Tibial artery (tissue), 4 donors: ENCODE measurements at regions not wholly inside any gene's neighbourhood (a gene's known extent, or its start where the extent isn't known, plus 50 kb on each side); places are given as distances from the start of the nearest gene placed in this dataset.

Experiments
- DNase-seq, 2 donors: peaks; one replicate each; pipeline ENCODE4 v3.0.0-alpha.2; 2019
- H3K27ac ChIP-seq, 2 donors: fragments of 200-600 bp; sonication (generic) in 1 of 2; 1 replicate in 1 of 2; 2 replicates in 1 of 2; pipeline ENCODE4 v1.5.1; 2018 to 2019; ENCODE audit warnings: mild to moderate bottlenecking in 1 of 2
- H3K27me3 ChIP-seq, 2 donors: fragments of 200-600 bp; sonication (generic) in 1 of 2; one replicate each; pipeline versions ENCODE4 v1.5.1 to v1.6.0; 2016 to 2019
- H3K36me3 ChIP-seq, 3 donors: fragments of 200-600 bp; sonication (generic) in 2 of 3; one replicate each; pipeline ENCODE4 v1.5.1; 2016 to 2019; ENCODE audit warnings: mild to moderate bottlenecking in 2 of 3
- H3K4me1 ChIP-seq, 4 donors: fragments of 200-600 bp; sonication (generic) in 2 of 4; 1 replicate in 3 of 4; 2 replicates in 1 of 4; pipeline ENCODE4 v1.5.1; 2016 to 2019
- H3K4me3 ChIP-seq, 2 donors: fragments of 200-600 bp; sonication (generic) in 1 of 2; 1 replicate in 1 of 2; 2 replicates in 1 of 2; pipeline ENCODE4 v1.5.1; 2018 to 2019; ENCODE audit warnings: mild to moderate bottlenecking in 2 of 2
- H3K9me3 ChIP-seq, 3 donors: fragments of 200-600 bp; sonication (generic) in 1 of 3; one replicate each; pipeline ENCODE4 v1.5.1; 2016 to 2019
- intact Hi-C: fragments of 100-400 bp; cut with DNase I; formaldehyde crosslinking; loops from one replicate; pipeline ENCODE4 v1.15.0; 2023; ENCODE audit warnings: low total_unique reads
- TF ChIP-seq, protein P1 (sequence below), 2 experiments: fragments of 200-600 bp in 1 of 2; fragments of 450-650 bp in 1 of 2; IDR thresholded peaks; one replicate each; pipeline ENCODE4 v1.5.1; 2017 to 2019; ENCODE audit warnings: antibody characterized with exemption in 2 of 2, mild to moderate bottlenecking in 1 of 2, moderate library complexity in 1 of 2

DNA sequence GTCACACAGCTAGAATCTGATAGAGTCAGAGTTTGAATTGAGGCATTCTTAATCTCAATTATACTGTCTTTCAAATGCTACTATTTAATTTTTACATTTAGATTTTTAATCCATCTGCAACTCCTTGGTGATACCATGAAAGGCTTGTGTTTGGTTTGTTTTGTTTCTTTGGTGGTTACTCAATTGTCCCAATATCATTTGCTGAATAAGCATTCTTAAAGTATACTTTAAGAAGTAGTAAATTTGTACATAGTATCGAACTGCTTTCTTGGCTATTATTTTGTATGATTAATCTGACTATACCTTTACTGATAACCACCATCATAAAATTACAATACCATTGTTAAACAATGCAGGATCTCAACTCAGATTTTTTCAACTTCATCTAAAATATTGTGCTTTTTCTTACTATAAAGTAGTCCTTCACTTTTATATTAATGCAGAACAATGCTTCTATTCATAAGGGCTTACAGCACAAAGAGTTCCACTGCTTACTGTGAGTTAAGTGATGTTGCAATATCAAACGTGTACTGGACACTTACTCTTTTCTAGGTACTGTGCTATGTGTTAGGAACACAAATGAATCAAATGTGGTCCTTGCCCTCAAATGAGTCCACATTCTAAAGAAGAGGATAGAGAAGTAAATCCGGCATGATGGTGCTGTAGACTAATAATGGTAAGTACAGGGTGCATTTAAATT, 111.2 kb upstream of the GRIA3 start:
- intact Hi-C loops = no loop called here
- Histone ChIP-seq H3K36me3 (no peaks in the 10 kb centered on the region), H3K27ac (no peak overlapping the region), H3K9me3 (no peaks in the 10 kb centered on the region), H3K27me3 (no peaks in the 10 kb centered on the region), H3K4me3 (no peak overlapping the region), H3K4me1 (peaks cover 0 to 11% (median 0%) of the 10 kb centered on the region in 4 donors)
- DNase-seq = no peak
- TF ChIP-seq, protein P1, sequence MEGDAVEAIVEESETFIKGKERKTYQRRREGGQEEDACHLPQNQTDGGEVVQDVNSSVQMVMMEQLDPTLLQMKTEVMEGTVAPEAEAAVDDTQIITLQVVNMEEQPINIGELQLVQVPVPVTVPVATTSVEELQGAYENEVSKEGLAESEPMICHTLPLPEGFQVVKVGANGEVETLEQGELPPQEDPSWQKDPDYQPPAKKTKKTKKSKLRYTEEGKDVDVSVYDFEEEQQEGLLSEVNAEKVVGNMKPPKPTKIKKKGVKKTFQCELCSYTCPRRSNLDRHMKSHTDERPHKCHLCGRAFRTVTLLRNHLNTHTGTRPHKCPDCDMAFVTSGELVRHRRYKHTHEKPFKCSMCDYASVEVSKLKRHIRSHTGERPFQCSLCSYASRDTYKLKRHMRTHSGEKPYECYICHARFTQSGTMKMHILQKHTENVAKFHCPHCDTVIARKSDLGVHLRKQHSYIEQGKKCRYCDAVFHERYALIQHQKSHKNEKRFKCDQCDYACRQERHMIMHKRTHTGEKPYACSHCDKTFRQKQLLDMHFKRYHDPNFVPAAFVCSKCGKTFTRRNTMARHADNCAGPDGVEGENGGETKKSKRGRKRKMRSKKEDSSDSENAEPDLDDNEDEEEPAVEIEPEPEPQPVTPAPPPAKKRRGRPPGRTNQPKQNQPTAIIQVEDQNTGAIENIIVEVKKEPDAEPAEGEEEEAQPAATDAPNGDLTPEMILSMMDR (IDR thresholded peaks at IDR 0.05) = no peak

GRCh38 chrX:123075947-123076561, 108.0 kb upstream of the GRIA3 start:
- Histone ChIP-seq H3K27me3 (no peaks in the 10 kb centered on the region), H3K27ac (no peak overlapping the region), H3K4me1 (peaks cover 0 to 12% (median 0%) of the 10 kb centered on the region in 4 donors), H3K9me3 (no peaks in the 10 kb centered on the region), H3K4me3 (no peak overlapping the region), H3K36me3 (no peaks in the 10 kb centered on the region)
- DNase-seq = no peak
- intact Hi-C loops = no loop called here
- TF ChIP-seq, protein P1 (IDR thresholded peaks at IDR 0.05) = no peak

DNA sequence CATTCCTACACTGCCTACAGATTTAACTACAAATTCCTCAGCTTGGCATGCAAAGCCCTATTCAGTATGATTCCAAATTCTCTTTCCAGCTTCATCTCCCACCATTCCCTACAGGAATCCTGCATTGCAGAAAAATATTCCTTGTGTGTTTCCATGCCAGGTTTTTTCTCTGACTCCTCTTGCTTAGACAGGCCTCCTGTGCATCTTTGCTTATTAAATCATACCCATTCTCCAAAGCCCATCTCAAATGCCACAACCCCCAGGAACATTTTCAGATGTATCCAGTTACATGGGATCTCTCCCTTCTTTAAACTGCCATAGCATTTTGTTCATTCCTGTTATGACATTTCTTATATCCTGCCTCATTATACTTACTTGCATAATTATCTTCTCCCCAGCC, 106.4 kb upstream of the GRIA3 start:
- no peaks in the 10 kb centered on the region for H3K27me3 ChIP-seq
- no peak for DNase-seq
- no peaks in the 10 kb centered on the region for H3K9me3 ChIP-seq
- no peak overlapping the region for H3K4me3 ChIP-seq
- no peaks in the 10 kb centered on the region for H3K36me3 ChIP-seq
- peaks cover 0 to 12% (median 0%) of the 10 kb centered on the region in 4 donors for H3K4me1 ChIP-seq
- no peak overlapping the region for H3K27ac ChIP-seq
- TF ChIP-seq, protein P1 (IDR thresholded peaks at IDR 0.05) = no peak
- intact Hi-C loops = no loop called here

GRCh38 chrX:123080065-123080464, 104.0 kb upstream of the GRIA3 start:
- Histone ChIP-seq H3K4me3 (no peak overlapping the region), H3K27ac (no peak overlapping the region), H3K4me1 (peaks cover 0 to 12% (median 0%) of the 10 kb centered on the region in 4 donors), H3K27me3 (no peaks in the 10 kb centered on the region), H3K36me3 (no peaks in the 10 kb centered on the region), H3K9me3 (no peaks in the 10 kb centered on the region)
- DNase-seq = no peak
- intact Hi-C loops = no loop called here
- TF ChIP-seq, protein P1 (IDR thresholded peaks at IDR 0.05) = no peak

- TF ChIP-seq, protein P1 (IDR thresholded peaks at IDR 0.05) = no peak
- intact Hi-C loops = no loop called here
- H3K36me3 ChIP-seq = no peaks in the 10 kb centered on the region
- H3K4me1 ChIP-seq = peaks cover 0 to 12% (median 0%) of the 10 kb centered on the region in 4 donors
- DNase-seq = no peak
- no peaks in the 10 kb centered on the region for H3K9me3 ChIP-seq
- no peak overlapping the region for H3K27ac ChIP-seq
- no peak overlapping the region for H3K4me3 ChIP-seq
- H3K27me3 ChIP-seq = no peaks in the 10 kb centered on the region
These were observed 102.3 kb upstream of the GRIA3 start for GRCh38 chrX:123081776-123082175.
